HG03469 (cell line): ENCODE measurements at regions not wholly inside any gene's neighbourhood (a gene's known extent, or its start where the extent isn't known, plus 50 kb on each side); places are given as distances from the start of the nearest gene placed in this dataset.
"Not testable (repeated sequence)": the region's sequence is repeated elsewhere in the genome, so short reads cannot be mapped to it uniquely, and the experiment has no call there.

ENCODE experiments used
- ATAC-seq: cut with Tn5 transposase; IDR thresholded peaks from one replicate; pipeline ENCODE4 v1.9.1; 2021; ENCODE audit warnings: mild to moderate bottlenecking, moderate library complexity, moderate number of reproducible peaks; ENCODE audit not compliant: unreplicated experiment

- no peak for ATAC-seq
These were observed 458.9 kb upstream of the RGS18 start for GRCh38 chr1:191699343-191699742.

GRCh38 chr1:191700922-191701321, 457.3 kb upstream of the RGS18 start:
- ATAC-seq: no peak

GRCh38 chr1:191702124-191702523, 456.1 kb upstream of the RGS18 start:
- ATAC-seq: no peak

GRCh38 chr1:191707288-191707687, 451.0 kb upstream of the RGS18 start:
- no peak for ATAC-seq

- ATAC-seq: no peak
These were observed 449.0 kb upstream of the RGS18 start for GRCh38 chr1:191709215-191709614.

GRCh38 chr1:191711961-191712360, 446.3 kb upstream of the RGS18 start:
- no peak for ATAC-seq

GRCh38 chr1:191714845-191715244, 443.4 kb upstream of the RGS18 start:
- no peak for ATAC-seq

- ATAC-seq: no peak
These were observed 428.5 kb upstream of the RGS18 start for GRCh38 chr1:191729742-191730141.

- ATAC-seq: not testable (repeated sequence)
These were observed 426.5 kb upstream of the RGS18 start for GRCh38 chr1:191731608-191732302.

GRCh38 chr1:191734321-191734720, 423.9 kb upstream of the RGS18 start:
- no peak for ATAC-seq

- ATAC-seq: no peak
These were observed 418.7 kb upstream of the RGS18 start for GRCh38 chr1:191739544-191739943.

GRCh38 chr1:191752342-191752741, 405.9 kb upstream of the RGS18 start:
- no peak for ATAC-seq

GRCh38 chr1:191760016-191760415, 398.2 kb upstream of the RGS18 start:
- ATAC-seq: no peak

GRCh38 chr1:191788551-191788950, 369.7 kb upstream of the RGS18 start:
- no peak for ATAC-seq

- no peak for ATAC-seq
These were observed 360.1 kb upstream of the RGS18 start for GRCh38 chr1:191798178-191798577.

- no peak for ATAC-seq
These were observed 354.0 kb upstream of the RGS18 start for GRCh38 chr1:191804311-191804710.

GRCh38 chr1:191813593-191813992, 344.7 kb upstream of the RGS18 start:
- not testable (repeated sequence) for ATAC-seq

- no peak for ATAC-seq
These were observed 340.1 kb upstream of the RGS18 start for GRCh38 chr1:191818198-191818597.

- ATAC-seq: no peak
These were observed 326.7 kb upstream of the RGS18 start for GRCh38 chr1:191831572-191831971.

- no peak for ATAC-seq
These were observed 318.4 kb upstream of the RGS18 start for GRCh38 chr1:191839891-191840290.

GRCh38 chr1:191851799-191852595, 306.3 kb upstream of the RGS18 start:
- ATAC-seq: no peak

- ATAC-seq: no peak
These were observed 305.4 kb upstream of the RGS18 start for GRCh38 chr1:191852907-191853306.
